Activated CD4-positive, alpha-beta T cell treated with anti-CD3 and anti-CD28 coated beads for 24 hours (primary cell): ENCODE measurements at regions not wholly inside any gene's neighbourhood (a gene's known extent, or its start where the extent isn't known, plus 50 kb on each side); places are given as distances from the start of the nearest gene placed in this dataset.

Experiments used
- DNase-seq, 2 donors: peaks; one replicate each; pipeline ENCODE4 v3.0.0-alpha.2; 2020; ENCODE audit warnings: low read depth in 2 of 2

- no peak for DNase-seq
Measured at GRCh38 chr13:95352486-95352885, 51.2 kb upstream of the ABCC4 start.

GRCh38 chr13:95354156-95354555 is 52.9 kb upstream of the ABCC4 start:
- no peak for DNase-seq

DNA sequence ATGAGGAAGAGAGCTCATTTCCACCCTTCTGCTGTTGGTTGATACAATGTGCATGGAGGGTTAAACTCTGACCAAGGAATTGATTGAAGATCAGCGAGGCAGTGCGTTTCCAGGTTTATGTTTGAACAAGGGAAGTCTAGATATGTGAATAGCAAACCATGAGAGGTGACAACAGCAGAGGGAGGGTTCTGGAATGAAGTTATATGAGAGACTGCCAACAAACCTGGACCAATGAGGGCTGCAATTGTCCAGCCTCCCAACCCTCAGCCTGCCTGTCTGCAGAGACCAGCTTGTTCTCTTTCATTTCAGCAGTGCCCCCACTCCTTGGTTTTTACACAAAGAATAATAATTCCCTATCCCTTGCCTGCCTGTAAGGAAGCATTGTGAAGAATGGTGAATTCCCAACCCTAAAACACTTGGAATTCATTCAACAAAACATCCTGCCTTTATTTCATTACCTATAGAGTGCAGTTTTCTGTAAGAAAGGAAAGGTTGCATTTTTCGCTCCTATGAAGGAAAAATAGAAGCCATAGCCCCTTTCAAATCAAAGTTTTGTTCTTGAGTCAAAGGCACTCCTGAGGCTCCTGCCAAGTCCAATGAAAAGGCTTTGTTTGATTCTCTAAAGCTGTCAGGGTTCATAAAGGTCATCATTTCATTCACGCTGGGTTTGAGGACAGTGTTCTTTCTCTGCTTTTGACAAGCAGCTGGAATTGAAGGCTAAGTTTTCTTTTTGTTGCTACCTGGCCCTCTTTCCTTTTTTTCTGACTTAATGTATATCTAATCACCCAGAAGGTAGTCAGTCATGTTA is 53.6 kb upstream of the ABCC4 start:
- DNase-seq = no peak

DNA sequence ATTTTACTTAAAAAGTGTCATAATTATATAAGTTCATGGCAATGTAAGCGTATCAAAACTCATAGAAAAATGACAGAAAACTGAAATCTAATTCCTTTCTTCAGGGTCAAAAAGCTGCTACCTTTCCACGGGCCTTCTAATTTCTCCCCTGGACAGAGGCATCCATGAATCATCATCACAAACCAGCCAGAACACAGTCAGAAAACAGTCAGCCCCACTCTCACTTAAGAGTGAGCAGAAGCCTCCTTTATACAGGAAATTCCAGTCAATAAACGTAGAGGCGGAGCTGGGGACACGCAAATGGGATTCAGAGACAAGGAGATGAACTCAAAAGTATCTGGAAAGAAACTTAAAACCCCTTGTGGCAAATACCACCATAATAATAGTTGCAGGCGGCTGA is 54.2 kb upstream of the ABCC4 start:
- DNase-seq = no peak

GRCh38 chr13:95356916-95357315 is 55.7 kb upstream of the ABCC4 start:
- DNase-seq = no peak

- DNase-seq = no peak
Measured at GRCh38 chr13:95357875-95358274, 56.6 kb upstream of the ABCC4 start.

GRCh38 chr13:95360052-95360451 is 58.8 kb upstream of the ABCC4 start:
- DNase-seq = no peak

- no peak for DNase-seq
Measured at GRCh38 chr13:95360464-95361097, 59.3 kb upstream of the ABCC4 start.

DNA sequence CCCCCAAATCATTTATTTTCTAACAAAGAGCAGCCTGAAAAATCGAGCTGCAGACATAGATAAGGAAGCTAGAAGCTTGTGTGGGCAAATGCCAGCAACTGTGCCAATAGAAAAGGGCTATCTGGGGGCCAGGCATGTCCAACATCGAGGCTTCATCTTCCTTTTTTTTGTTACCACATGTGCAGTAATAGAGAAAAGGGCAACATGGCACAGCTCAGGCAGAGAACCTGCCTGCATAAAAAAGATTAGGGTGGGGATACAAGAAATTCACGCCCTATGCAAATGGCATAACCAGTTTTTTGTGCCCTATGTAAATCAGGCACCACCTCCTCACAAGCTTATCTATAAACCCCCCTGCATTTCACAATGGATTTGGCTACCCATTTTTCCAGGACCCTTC is 60.4 kb upstream of the ABCC4 start:
- DNase-seq = no peak

- no peak for DNase-seq
Measured at GRCh38 chr13:95362666-95363065, 61.4 kb upstream of the ABCC4 start.

GRCh38 chr13:95367309-95367843 is 66.1 kb upstream of the ABCC4 start:
- no peak for DNase-seq

DNA sequence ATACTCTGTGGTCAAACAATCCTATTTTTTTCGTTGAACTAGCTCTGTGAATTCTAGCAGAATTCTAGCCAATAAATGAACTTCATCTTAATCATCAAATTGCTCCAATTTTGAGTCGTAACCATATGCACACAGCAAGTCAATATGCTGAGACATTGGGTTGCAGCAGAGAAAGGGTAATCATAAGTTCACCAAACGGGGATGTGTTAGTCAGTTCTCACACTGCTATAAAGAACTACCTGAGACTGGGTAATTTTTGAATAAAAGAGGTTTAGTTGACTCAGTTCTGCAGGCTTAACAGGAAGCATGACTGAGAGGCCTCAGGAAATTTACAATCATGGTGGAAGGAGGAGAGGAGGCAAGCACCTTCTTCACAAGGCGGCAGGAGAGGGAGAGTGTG is 67.7 kb upstream of the ABCC4 start:
- no peak for DNase-seq

DNA sequence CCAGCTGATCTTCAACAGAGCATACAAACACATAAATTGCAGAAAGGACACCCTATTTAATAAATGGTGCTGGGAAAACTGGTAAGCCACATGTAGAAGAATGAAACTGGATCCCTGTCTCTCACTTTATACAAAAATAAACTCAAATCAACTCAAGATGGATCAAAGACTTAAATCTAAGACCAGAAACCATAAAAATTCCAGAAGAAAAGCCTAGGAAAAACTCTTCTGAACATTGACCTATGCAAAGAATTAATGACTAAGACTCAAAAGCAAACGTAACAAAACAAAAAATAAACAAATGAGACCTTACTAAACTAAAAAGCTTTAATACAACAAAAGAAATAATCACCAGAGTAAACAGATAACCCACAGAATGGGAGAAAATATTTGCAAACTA is 74.5 kb upstream of the ABCC4 start:
- DNase-seq = no peak

DNA sequence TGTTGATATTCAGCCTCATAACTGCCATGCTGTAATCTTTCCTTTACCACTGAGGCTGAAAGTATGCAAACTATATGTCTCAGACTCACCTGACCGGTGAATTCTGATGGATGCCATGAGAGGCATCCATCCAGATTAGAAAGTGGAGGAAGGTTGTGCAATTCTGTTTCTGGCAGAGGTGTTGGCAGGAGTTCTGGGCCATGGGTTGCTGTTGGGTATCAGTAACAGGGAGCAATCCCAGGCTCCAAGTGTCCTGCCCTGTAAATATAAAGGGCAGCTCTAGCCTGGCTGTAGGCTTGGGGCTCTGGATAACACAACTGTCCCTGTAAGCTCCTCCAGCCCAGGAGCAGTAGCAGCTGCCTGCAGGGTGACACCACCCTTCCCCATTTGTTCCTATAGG is 77.4 kb upstream of the ABCC4 start:
- no peak for DNase-seq

GRCh38 chr13:95380468-95381211 is 79.4 kb upstream of the ABCC4 start:
- peak; percentile 49 to 50 for DNase-seq

GRCh38 chr13:95381212-95381527 is 79.9 kb upstream of the ABCC4 start:
- DNase-seq = no peak

DNA sequence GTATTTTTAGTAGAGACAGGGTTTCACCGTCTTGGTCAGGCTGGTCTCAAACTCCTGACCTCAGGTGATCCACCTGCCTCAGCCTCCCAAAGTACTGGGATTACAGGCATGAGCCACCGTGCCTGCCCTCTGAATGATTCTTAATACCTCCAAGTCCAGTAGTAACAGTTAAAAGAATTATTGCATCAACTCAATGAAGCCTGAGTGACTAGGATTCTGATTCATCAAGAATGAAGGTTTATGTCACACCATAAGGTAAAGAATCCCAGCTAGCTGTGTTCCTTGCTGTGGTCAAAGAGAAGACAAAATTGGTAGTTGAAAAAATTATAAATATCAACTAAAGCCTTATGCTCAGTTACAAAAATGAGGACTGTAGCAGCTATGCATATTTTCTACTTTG is 81.2 kb upstream of the ABCC4 start:
- no peak for DNase-seq

DNA sequence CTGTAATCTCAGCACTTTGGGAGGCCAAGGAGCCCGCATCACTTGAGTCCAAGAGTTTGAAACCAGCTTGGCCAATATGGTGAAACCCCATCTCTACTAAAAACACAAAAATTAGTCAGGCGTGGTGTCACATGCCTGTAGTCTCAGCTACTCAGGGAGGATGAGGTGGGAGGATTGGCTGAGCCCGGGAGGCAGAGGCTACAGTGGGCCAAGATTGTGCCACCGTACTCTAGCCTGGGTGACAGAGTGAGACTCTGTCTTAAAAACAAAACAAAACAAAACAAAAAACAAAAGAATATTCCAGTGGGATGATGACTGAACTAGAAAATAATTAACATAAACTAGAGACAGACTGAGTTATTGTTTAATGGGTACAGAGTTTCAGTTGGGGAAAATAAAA is 81.7 kb upstream of the ABCC4 start:
- DNase-seq = no peak

DNA sequence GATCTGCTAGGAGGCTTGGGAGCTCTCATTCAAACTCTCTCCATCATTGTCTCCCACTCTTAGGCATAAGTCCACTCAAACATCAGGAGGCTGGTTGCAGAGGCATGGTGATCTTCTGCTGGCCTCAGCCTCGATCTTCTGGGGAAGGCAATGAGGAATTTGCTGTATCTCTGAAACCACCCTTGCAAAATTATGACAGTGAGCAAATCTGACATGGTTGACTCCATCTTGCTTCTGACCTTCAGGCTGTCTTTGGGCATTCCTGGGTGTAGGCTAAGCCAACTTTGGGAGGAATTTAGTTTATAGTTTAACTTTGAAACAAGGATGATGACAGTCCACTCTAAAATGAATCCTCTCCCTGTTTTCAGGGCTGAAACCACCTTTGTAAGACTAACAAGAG is 84.1 kb upstream of the ABCC4 start:
- no peak for DNase-seq

DNA sequence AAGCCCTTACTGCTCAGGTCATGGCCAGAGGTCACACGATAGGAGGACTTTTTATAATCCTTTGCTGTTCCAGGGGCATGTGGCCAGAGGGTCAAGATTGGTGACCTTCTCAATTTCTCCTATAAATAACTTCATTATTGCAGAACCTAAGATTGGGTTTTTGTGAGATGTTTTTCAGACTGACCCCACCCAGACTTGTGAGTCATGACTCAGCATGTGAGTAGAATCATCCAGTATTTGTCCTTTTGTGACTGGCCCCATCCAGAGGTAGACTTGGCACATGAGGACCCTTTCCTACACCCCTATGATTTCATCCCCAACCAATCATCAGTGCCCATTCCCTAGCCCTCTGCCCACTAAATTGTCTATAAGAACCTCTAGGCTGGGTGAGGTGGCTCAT is 84.5 kb upstream of the ABCC4 start:
- DNase-seq = no peak

- no peak for DNase-seq
Measured at GRCh38 chr13:95386370-95386769, 85.1 kb upstream of the ABCC4 start.

DNA sequence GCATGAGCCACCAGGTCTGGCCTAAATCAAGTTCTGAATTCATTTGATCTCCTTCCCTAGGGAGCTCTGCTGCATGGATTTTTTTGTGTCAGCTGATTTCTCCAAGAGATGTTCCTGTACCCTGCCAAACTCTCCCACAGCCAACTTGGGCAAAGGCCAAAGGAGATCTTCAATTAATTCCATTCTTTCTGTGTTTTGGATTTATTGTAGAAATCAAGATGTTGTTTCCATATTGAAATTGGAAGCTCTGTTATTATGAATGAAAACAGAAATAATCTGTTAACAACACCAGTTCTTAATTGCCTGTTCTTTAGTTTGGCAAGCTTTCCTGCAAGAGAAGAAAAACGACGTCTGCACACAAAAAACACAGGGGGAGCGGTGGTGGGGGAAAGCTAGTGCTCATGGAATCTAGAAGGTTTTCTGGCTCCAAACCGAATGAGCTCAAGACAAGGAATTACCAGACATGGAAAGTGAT is 86.5 kb upstream of the ABCC4 start:
- DNase-seq = no peak
